Choroid plexus epithelial cell (primary cell): ENCODE measurements at regions not wholly inside any gene's neighbourhood (a gene's known extent, or its start where the extent isn't known, plus 50 kb on each side); places are given as distances from the start of the nearest gene placed in this dataset.

ENCODE experiments used
- DNase-seq: peaks from one replicate; pipeline ENCODE4 v3.0.0-alpha.2; 2010; ENCODE audit warnings: low read depth
- H3K4me3 ChIP-seq: 2 replicates; pipeline ENCODE4 v1.5.1; 2011; ENCODE audit warnings: low read depth, mild to moderate bottlenecking, control low read depth, low read length, moderate library complexity
- TF ChIP-seq, protein P1 (sequence below): conservative IDR thresholded peaks from 2 replicates; pipeline ENCODE4 v1.5.1; 2011; ENCODE audit warnings: low read depth, mild to moderate bottlenecking, control low read depth, inconsistent platforms, low read length, moderate library complexity

DNA sequence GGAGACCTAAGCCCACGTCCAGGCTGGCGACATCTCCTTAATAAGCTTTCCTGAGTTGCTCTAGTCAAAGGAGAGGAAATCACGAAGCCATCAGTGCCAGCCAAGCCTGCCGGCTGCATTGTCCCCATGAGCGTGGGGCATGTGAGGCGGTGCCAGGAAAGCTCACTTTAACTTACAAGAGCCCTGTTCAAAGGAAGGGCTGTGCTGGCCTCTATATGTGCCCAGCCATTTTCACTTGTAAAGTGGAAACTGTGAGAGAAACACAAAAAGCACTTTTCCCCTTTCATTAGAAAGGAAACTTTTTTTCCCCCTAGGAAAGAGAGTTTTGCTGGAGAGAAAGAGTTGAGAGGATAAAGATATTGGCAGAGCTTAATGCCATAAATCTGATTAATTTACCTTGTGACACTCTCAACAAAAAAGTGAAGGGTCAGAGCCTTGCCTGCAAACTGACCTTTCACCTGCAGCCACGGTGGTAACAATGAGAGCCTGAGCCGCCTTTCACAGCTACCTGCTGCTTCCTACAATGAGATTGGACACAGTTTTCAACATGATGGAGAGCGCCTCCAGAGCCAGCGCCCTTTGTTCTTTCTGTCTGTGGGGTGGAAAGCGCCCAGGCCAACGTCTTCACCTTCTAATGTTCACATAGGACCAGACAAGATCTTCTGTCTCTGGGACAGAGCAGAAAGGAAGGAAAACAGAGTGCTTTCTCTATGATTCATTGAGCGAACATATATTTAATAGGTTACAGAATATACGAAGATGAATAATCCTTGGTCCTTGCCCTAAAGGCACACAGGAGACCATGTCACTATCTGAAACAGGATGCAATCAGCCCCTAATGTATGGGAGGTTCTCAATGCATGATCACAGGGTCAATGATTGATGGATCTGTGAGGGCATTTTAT is 233.1 kb upstream of the HES1 start:
- no peak overlapping the region for H3K4me3 ChIP-seq
- DNase-seq = no peak
- TF ChIP-seq, protein P1, sequence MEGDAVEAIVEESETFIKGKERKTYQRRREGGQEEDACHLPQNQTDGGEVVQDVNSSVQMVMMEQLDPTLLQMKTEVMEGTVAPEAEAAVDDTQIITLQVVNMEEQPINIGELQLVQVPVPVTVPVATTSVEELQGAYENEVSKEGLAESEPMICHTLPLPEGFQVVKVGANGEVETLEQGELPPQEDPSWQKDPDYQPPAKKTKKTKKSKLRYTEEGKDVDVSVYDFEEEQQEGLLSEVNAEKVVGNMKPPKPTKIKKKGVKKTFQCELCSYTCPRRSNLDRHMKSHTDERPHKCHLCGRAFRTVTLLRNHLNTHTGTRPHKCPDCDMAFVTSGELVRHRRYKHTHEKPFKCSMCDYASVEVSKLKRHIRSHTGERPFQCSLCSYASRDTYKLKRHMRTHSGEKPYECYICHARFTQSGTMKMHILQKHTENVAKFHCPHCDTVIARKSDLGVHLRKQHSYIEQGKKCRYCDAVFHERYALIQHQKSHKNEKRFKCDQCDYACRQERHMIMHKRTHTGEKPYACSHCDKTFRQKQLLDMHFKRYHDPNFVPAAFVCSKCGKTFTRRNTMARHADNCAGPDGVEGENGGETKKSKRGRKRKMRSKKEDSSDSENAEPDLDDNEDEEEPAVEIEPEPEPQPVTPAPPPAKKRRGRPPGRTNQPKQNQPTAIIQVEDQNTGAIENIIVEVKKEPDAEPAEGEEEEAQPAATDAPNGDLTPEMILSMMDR = no peak

- H3K4me3 ChIP-seq = no peak overlapping the region
- TF ChIP-seq, protein P1 = no peak
- no peak for DNase-seq
Measured at GRCh38 chr3:193903512-193903817, 232.5 kb upstream of the HES1 start.

DNA sequence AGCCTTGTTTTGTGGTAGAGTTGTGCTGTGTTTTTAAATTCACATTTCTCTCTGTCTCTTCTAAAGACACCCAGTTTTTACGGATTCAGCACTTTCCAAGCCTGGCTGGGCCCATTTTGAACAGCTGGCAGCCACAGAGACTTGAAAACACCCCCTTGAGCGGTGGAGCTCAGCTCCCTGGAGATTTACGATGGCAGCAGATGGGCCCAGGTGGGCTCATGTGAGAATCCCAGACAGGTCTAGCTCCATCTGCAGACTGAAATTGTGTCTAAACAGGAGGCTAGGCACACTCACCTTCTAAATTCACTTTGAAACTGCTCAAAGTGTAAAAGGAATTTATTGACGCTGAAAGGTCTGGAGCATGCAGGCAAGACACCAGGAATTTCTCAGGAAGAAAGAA is 232.0 kb upstream of the HES1 start:
- TF ChIP-seq, protein P1 = no peak
- no peak for DNase-seq

GRCh38 chr3:193905541-193906396 is 230.2 kb upstream of the HES1 start:
- no peak for DNase-seq
- no peak overlapping the region for H3K4me3 ChIP-seq
- TF ChIP-seq, protein P1 = no peak

More for the DNA sequence above, 232.0 kb upstream of the HES1 start:
- H3K4me3 ChIP-seq = no peak overlapping the region

- TF ChIP-seq, protein P1 = no peak
- no peak for DNase-seq
Measured at GRCh38 chr3:193906849-193907410, 229.0 kb upstream of the HES1 start.

DNA sequence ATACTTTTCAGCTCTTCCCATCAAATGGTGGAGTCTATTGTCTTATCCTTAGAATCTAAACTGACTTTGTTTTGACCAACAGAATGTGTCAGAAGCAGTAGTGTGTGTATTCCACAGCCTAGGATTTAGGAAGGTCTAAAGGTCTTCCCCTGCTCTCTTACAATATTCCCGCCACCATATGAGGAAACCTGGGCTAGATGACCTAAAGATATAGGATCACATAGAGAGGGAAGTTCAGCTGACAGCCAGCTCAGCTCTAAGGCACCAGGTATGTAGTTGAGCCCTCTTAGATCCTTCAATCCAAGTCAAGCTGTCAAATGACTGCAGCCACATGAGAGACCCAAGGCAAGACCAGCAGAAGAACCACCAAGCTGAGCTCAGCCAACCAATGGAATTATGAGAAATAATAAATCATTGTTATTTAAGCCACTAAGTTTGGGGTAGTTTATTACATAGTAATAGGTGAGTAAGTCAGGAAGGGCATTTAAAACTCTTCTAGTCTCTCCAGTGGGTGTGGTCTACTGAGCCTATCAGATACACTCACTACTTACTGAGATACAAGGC is 227.7 kb upstream of the HES1 start:
- TF ChIP-seq, protein P1 = no peak

More at GRCh38 chr3:193906849-193907410, 229.0 kb upstream of the HES1 start:
- H3K4me3 ChIP-seq = no peak overlapping the region

More for the DNA sequence above, 227.7 kb upstream of the HES1 start:
- no peak overlapping the region for H3K4me3 ChIP-seq
- DNase-seq = no peak
